ENCODE measurements at regions not wholly inside any gene's neighbourhood (a gene's known extent, or its start where the extent isn't known, plus 50 kb on each side); places are given as distances from the start of the nearest gene placed in this dataset.

DNA sequence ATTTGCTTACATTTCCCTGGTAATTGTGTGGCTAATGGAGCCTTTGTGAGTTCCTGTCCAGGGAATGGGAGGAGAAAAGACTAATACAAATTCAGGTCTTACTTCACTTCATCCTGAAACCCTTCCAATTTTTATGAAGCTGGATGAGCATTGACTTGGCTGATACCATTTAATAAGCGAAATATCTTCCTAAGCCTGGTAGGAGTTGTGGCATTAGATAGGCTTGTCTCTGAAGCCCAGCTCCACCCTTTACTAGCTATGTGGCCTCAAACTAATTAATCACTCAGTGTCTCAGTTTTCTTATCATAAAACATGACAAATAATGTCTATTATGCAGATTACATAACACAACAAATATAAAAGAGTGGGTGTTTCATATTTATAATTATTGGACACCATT, 106.3 kb downstream of the FGF9 start:
- TF ChIP-seq, protein P1, sequence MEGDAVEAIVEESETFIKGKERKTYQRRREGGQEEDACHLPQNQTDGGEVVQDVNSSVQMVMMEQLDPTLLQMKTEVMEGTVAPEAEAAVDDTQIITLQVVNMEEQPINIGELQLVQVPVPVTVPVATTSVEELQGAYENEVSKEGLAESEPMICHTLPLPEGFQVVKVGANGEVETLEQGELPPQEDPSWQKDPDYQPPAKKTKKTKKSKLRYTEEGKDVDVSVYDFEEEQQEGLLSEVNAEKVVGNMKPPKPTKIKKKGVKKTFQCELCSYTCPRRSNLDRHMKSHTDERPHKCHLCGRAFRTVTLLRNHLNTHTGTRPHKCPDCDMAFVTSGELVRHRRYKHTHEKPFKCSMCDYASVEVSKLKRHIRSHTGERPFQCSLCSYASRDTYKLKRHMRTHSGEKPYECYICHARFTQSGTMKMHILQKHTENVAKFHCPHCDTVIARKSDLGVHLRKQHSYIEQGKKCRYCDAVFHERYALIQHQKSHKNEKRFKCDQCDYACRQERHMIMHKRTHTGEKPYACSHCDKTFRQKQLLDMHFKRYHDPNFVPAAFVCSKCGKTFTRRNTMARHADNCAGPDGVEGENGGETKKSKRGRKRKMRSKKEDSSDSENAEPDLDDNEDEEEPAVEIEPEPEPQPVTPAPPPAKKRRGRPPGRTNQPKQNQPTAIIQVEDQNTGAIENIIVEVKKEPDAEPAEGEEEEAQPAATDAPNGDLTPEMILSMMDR (conservative IDR thresholded peaks at IDR 0.05), result no peak
- TF ChIP-seq EZH2 (IDR thresholded peaks at IDR 0.05; ENCODE audit: low read depth), result no peak
